Urothelium cell line (cell line): ENCODE measurements at regions not wholly inside any gene's neighbourhood (a gene's known extent, or its start where the extent isn't known, plus 50 kb on each side); places are given as distances from the start of the nearest gene placed in this dataset.
"Not testable (repeated sequence)": the region's sequence is repeated elsewhere in the genome, so short reads cannot be mapped to it uniquely, and the experiment has no call there.

Experiments used
- DNase-seq: peaks from one replicate; pipeline ENCODE4 v3.0.0; 2011; ENCODE audit warnings: low spot score, mixed read lengths
- FAIRE-seq: peaks from 2 replicates; lab custom pipeline; 2011; peaks lifted over from hg19 to GRCh38; lab: Jason Lieb, UNC

GRCh38 chr4:130035391-130035790 is 939.4 kb downstream of the C4orf33 start:
- DNase-seq (no peak), FAIRE-seq (no peak)

GRCh38 chr4:130037866-130038265 is 941.9 kb downstream of the C4orf33 start:
- FAIRE-seq = not testable (repeated sequence)

DNA sequence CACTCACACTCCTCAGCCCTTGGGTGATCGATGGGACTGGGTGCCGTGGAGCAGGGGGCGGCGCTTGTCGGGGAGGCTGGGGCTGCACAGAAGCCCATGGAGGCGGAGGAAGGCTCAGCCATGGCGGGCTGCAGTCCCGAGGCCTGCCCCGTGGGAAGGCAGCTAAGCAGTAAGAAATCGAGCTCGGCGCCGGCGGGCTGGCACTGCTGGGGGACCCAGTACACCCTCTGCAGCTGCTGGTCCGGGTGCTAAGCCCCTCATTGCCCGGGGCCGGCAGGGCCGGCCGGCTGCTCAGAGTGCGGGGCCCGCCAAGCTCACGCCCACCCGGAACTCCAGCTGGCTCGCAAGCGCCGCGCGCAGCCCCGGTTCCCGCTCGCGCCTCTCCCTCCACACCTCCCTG is 942.6 kb downstream of the C4orf33 start:
- DNase-seq, FAIRE-seq: not testable (repeated sequence)

More at GRCh38 chr4:130037866-130038265, 941.9 kb downstream of the C4orf33 start:
- DNase-seq = not testable (repeated sequence)

DNA sequence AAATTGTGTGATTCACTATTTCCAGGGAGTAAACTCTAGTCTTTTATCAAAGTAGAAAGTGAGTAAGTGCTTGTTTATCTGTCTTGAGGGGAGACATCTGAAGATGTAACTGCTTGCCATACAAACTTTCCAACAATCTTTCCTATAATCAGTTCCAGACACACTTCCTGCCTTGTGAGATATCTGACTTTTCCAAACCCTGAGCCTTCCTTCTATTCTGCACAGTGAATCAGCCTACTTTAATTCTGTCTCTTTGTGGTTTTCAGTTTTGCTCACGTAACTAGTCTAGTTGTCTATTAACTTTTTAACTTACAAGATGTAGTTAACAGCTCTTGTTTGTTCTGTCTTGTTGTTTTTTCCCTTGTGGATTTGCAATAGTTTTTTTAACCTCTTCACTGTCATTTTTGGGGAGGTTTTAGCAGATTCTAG is 947.8 kb downstream of the C4orf33 start:
- DNase-seq (no peak), FAIRE-seq (no peak)

DNA sequence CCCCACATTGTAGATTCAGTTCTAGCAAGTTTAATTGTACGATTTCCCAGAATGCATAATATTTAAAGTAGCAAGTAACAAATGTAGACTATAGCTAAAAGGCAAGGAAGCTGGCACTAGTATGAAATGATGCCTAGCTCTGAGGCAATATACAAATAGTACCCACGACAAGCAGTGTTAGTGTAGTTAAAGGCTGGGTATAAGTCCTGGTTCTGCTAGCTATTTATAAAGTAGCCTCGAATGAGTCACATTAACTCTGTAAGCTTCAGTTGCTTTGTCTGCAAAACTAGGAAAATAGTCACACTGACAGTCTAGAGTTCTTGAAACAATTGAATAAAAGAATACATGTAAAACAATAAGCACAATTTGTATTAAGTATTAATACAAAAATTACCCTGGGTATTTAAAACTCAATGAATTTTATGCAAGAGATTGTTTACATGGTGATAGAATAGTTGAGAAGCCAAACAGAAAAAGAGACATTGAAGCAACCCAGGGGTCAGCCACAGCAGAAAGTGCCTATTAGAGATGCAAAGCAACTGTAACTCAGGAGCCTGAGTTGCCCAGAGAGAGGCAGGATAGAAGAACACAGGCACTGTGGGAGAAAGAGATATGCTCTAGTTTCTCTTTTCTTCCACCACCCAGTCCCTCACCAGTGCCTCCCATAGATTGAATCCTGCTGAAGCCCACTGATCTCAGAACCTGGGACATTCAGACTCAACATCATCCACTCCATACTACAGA is 949.0 kb downstream of the C4orf33 start:
- DNase-seq = no peak
- FAIRE-seq = no peak

DNA sequence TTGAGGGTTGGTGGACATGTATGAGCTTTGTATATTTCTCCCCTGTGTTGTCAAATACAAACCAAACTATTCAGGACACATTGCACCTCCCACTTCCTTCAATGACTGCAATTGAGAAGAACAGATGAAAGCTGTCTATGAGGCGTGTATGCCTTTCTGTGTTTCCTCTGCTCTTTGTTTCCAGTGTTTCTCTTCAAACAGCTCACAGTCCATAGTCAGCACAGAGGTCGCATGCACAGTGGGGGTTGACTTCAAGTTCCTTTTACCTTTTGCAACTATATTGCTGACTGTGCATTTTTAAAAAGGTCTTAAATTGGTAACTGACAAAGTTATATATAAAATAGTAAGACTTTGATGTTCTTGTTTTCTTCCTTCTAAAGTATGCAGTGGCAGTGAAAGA is 957.8 kb downstream of the C4orf33 start:
- no peak for FAIRE-seq
- DNase-seq = no peak

DNA sequence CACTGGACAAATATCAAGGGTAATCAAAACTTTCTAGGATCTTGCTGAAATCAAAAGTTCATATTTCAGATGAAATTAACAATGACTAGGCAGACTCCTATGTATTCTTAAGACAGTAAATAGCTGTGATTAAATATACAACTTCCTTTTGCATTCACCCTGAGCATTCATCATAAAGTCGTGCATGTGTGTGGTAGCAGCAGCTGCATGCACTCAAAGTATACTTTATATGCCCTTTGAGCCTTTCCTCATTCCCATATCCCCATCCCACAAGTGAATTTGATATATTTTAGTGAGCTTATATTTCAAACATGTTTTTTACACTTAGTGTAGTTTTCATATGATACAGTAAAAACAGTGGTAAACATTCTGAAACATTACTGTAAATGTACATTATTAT is 959.0 kb downstream of the C4orf33 start:
- DNase-seq = no peak

DNA sequence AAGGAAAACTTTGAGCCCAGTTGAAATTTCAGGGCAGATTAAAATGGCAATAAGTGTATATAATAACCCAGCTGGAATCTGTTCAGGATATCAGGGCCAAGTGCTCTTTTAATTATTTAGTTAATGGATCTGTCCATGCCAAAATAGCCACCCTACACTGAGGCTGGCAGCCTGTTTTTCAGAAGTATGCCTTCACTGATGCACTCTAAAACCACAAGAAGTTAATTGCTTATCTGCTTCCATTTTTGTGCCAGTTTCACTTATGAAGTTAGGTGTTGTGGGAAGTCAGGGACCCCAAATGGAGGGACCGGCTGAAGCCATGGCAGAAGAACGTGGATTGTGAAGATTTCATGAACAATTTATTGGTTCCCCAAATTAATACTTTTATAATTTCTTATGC is 960.3 kb downstream of the C4orf33 start:
- FAIRE-seq (no peak), DNase-seq (no peak)

More for the DNA sequence above, 959.0 kb downstream of the C4orf33 start:
- no peak for FAIRE-seq

GRCh38 chr4:130064471-130064870 is 968.5 kb downstream of the C4orf33 start:
- FAIRE-seq = no peak

GRCh38 chr4:130067419-130067818 is 971.5 kb downstream of the C4orf33 start:
- FAIRE-seq (no peak), DNase-seq (no peak)

More at GRCh38 chr4:130064471-130064870, 968.5 kb downstream of the C4orf33 start:
- DNase-seq = no peak

GRCh38 chr4:130068072-130068471 is 972.1 kb downstream of the C4orf33 start:
- DNase-seq = no peak

GRCh38 chr4:130071746-130072145 is 975.8 kb downstream of the C4orf33 start:
- DNase-seq = no peak

More at GRCh38 chr4:130068072-130068471, 972.1 kb downstream of the C4orf33 start:
- FAIRE-seq = no peak

GRCh38 chr4:130073145-130073790 is 977.3 kb downstream of the C4orf33 start:
- DNase-seq = no peak
- no peak for FAIRE-seq

More at GRCh38 chr4:130071746-130072145, 975.8 kb downstream of the C4orf33 start:
- FAIRE-seq = no peak

GRCh38 chr4:130074096-130074495 is 978.1 kb downstream of the C4orf33 start:
- DNase-seq (no peak), FAIRE-seq (no peak)

DNA sequence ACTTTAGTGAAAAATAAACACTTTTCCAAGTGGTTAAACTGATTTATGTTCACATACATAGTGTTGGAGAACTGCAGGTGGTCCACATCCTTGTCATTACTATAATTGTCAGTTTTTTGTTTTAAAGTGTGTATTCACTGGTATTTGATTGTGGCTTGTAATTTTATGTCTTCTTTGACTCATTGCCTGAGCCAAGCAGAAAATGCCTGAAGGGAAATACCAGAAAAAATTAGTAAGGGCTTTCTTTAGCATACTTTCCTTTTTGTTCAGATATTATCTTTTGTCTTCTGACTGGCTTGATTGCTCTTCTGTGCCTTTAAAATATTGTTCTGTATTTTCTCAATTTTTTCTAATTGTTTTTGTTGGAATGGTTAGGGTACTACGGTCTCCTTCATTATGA is 981.3 kb downstream of the C4orf33 start:
- DNase-seq (no peak), FAIRE-seq (no peak)

- not testable (repeated sequence) for FAIRE-seq, DNase-seq
These were observed 983.1 kb downstream of the C4orf33 start for GRCh38 chr4:130079027-130079426.

- FAIRE-seq (no peak), DNase-seq (no peak)
These were observed 985.0 kb downstream of the C4orf33 start for GRCh38 chr4:130080872-130081451.

DNA sequence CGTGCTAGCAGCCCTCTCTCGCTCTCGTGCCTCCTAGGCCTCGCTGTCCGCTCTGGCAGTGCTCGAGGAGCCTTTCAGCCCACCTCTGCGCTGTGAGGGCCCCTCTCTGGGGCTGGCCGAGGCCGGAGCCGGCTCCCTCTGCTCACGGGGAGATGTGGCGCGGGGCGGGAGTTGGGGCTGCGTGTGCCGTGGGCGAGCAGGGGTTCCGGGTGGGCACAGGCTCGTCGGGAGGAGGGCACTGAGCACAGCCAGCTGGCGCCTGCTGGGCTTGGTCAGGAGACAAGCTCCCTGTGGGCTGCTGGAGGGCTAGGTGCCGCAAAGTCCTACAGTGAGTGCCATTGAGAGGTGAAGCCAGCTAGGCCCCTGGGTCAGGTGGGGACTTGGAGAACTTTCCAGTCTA is 994.5 kb downstream of the C4orf33 start:
- FAIRE-seq = no peak
- no peak for DNase-seq

GRCh38 chr4:130092187-130093015 is 996.4 kb downstream of the C4orf33 start:
- no peak for DNase-seq
- FAIRE-seq = no peak

DNA sequence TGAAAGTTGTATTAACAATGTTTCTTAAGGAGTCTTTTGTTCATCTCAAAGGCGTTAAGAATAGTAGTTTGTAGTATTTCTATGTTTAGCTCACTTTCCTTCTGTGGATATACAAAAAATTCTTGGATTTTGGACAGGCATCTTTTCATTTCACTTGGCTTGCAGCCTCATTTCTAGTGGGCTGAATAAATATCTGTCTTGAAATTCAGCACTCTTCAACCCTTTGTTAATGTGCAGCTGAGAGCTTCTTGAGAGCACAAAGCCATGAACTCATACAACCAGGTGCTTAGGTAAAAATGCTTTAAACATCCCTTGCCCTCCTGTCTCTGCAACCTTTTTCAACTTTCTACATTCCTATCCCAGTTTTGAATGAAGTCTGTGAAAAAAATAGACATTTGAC is 1003.2 kb downstream of the C4orf33 start:
- DNase-seq (no peak), FAIRE-seq (no peak)

DNA sequence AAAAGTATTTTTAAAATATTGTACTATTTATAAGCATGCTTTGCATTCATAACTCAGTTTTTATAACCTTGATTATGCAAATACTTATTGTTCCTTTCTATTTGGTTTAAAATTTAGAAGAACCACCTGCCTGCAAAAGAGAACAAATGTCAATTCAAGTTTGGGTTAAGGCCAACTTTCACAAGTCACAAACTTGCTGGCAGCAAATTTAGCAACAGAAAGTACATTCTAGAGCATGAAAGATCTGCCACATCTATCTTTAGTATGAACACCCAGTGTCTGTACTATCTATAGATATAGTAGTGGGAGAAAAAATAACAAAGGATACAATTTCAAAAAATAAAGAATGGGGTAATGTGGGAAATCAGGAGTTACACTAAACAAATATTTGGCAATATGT is 1014.2 kb downstream of the C4orf33 start:
- FAIRE-seq (no peak), DNase-seq (no peak)
